HG02943 (cell line): ENCODE measurements at regions not wholly inside any gene's neighbourhood (a gene's known extent, or its start where the extent isn't known, plus 50 kb on each side); places are given as distances from the start of the nearest gene placed in this dataset.
"Not testable (repeated sequence)": the region's sequence is repeated elsewhere in the genome, so short reads cannot be mapped to it uniquely, and the experiment has no call there.

Experiments used
- ATAC-seq: cut with Tn5 transposase; IDR thresholded peaks from one replicate; pipeline ENCODE4 v1.9.1; 2021; ENCODE audit warnings: mild to moderate bottlenecking, low read depth, moderate library complexity; ENCODE audit not compliant: unreplicated experiment

DNA sequence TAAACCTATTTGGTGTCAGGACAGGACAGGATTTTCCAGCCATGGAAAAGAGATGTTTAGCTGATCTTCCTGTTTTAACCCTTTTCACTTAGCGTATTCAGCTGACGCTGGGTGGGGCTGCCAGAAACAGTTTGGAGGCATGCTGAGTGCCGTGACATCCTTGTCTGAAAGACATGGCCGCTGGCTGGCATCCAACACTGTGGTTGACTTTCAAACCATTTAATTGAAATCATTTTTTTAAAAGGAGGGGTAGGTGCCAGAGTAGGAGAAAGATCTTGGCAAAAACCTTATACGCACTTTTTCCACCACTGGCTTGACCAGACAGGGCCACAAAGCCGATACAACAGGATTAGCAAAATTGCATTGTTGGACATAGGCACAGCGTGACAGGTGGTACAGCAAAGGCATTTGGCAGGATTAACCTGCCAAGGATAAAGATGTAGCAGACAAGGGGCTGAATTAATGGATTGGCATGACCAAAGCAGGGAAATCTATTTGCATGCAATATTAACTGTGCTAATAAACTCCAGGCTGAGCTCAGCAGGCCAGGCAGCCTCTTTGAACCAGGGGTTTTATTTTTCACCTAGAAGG lies 131.8 kb upstream of the TOPAZ1 start:
- ATAC-seq = no peak

DNA sequence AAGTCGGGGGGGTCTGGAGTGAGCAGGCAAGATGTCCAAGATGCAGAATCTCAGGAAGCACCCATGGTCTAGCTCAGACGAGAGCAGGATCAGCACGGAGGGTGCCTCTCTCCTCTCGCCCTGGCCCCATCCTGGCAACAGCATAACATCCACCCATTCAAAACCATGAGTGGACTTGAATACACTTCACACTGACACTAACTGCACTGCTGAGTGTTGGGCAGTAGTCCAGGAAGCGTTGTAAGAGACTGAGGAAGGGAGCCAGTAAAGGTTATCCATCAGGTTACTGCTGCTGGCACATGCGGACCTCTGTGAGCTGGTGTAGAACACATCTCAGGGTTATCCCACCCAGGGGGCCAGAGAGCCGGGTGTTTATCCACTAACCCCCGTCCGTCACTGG lies 131.0 kb upstream of the TOPAZ1 start:
- no peak for ATAC-seq

DNA sequence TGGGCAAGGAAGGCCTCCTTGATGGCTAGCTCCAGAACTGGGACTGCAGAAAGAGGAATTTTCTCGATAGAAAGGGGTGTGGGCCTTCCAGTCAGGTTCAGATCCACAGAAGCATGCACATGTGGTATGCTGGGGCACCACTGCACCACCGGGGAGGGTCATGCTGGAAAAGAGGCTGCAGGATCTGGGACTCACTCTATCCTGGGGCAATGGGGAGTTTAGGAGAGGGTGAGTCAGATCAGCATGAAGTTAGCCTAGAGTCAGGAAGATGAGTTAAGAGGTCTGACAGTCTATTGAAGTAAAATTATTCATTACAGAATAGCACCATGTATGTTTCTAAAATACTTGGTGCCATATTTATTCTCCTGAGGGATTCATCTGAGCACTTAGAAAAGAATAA lies 130.2 kb upstream of the TOPAZ1 start:
- no peak for ATAC-seq

DNA sequence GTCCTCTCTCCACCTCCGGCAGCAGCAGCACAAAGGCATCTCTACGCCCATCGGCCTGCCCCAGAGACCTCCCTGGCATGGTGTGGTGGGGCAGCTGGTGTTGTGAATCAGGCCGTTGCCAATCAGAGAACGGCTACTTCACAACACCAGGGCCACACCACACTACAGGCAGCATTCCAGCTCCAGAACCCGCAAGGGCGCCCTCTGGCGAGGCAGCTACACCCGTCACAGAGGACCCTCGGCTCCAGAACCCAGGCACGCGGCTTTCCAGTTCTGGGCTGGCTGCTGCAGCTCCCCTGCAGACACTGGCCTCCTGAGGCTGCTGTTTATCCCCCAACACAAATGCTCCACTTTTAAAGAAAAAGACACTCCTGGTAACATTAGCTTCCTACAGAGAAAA lies 127.5 kb upstream of the TOPAZ1 start:
- no peak for ATAC-seq

DNA sequence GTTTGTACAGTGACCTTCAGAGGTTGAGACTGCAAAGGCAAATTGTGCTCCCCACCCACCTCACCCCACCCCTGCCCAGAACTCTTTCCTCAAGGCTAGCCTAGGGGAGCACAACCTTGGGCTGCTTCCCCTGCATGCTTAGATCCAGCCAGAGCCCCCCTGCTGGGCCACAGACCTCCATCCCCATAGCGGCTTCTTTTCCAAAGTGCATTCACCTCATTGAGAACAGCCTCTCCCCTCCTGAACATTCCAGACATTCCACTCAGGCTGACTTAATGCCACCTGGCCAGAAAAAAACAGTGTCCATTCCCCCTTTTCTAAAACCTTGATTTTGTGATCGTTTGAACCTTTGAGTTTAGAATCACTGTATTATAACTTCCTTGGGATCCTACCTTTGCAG lies 124.4 kb upstream of the TOPAZ1 start:
- no peak for ATAC-seq

DNA sequence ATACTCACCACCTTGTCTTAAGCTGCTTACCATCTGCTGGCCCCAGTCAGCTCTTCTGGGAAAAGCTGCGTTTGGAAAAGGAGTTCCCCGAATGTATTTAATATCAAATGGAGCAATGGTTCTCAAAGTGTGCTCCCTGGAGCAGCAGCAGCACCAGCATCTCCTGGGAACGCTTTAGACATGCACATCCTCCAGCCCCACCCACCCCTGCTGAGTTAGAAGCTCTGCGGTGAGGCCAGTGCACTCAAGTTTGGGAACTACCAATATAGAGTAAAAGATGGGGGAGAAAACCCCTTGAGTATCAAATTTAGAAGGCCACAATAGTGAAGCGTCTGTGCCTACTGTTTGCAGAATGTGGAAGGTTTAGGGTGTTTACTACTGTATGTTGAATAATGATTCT lies 124.0 kb upstream of the TOPAZ1 start:
- ATAC-seq = no peak

DNA sequence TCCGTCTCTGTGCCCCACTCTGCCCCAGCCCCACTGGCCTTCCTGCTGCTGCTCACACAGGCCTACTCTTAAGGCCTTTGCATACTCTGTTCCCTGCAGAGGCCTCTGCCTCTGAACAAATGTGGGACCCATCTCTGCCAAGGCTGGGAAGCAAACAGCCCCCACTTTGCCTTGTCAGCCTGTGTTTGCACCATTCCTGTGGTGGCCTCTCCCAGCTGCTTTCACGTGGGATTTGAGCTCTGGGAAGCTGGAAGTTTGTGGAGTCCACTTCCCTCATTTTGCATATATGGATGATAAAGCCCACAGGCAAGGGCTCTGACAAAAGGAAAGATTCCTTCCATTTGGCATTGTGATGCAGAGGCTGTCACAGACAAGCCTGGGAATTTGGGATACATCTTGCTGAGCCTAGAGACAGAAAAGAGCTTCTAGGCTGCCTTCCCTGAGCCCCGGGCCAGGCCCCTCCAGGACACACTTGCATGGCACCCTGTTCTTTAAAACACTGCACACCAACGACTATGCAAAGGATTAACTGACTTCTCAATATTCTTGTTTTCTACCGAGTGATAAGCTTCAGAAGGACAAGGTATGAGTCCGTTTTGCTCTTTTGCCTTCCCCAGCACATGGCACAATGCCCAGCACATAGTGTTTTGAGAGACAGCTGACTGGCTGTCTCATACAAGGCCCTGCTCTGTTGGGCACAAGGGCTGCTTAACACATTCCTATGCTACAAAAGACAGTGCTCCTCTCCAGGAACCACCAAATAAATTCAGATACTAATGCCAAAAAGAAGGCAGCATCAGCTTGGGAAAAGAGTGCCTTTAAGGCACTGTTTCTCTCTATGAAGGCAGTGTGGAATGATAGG lies 120.7 kb upstream of the TOPAZ1 start:
- ATAC-seq = no peak

DNA sequence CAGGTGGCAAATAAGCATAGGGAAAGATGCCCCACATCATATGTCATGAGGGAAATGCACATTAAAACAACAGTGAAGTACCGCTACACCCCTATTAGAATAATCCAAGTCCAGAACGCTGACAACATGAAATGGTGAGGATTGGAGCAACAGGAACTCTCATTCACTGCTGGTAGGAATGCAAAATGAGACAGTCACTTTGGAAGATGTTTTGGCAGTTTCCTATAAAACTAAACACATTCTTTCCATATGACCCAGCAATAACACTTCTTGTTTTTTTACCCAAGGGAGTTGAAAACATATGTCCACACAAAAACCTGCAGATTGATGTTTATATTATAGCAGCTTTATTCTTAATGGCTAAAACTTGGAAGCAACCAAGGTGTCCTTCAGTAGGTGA lies 116.4 kb upstream of the TOPAZ1 start:
- ATAC-seq = no peak

DNA sequence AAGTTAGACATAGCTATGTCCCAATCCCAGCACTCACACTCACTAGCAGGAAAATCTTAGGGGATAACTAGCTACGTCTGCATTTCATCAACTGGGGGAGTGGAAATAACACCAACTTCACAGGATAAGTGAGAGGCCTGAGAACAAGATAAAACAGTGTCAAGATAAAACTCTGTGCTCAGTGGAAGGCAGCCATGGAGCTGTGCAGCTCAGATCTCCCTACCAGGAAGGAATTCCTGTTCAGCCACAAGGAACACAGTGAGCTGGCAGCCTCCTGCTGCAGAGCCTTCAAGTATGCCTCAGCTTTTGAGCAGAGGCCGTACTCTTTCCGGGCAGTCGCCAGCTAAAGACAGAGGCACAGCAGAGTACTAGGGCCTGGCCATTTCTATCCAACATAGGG lies 115.8 kb upstream of the TOPAZ1 start:
- no peak for ATAC-seq

DNA sequence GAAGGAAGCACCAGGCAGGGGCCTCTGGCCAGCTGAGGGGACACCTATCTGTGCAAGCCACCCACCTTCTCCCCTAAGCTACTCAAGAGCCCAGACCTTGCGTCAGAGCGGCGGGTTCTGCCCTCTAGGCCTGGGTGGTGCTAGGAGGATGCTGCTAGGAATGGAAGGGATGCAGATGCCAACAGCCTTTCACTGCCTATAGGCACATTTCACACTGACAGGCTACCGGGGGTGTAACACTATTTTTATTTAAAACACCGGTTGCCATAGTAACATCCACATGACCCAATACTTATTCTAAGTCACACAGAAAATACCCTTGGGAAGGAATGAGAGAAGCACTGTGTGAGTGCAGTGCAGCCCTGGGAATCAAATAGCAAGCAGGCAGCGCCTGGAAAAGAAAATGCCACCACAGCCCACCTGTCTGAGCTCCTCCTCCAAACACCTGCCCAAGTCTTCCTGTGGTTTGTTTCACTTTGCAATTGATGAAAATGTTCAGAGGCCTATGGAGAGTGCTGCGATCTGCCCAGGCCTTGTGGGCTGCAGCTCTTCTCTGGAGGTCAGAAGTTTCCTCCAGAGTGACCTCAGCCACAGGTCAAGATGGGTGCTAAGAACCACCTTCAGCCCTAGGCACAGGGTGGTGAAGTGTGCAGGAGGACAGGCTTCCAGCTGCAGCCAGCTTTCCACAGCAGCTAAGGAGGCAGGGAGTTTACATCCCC lies 113.5 kb upstream of the TOPAZ1 start:
- no peak for ATAC-seq

DNA sequence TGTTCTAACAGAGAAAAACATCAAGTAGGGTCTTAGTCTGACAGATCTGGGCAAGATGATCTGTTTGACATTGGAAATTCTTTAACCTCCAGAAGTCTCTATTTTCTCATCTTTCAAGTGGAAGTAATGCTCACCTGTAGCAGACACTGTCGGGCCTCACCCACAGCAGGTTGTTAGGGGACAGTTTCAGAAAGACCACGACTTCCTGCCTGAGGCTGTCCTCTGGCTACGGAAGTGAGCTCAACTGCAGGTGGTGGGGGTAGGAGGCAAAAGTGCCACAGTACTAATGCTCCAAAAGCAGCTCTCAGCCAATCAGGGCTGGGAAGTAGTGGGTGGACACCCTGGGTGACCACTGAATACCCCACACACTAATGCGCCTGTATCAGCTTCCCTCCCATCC lies 111.4 kb upstream of the TOPAZ1 start:
- ATAC-seq = no peak

DNA sequence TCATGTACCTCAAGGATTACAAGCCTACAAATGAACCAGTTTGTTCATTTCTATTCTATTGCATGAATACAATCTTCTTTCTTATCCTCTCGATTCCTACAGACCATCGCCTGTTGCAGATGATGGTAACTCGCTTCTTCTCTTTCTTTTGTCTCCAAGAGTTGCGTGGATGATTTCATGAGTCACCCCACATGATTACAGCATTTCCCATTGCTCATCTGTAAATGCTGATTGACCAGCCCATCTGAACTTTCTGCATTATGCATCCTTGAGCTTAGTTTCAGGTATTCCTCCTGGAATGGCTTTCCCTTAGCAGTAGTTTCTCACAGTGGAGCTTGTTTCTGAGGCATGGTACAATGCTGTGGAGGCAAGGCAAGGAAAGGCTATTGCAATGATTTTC lies 109.6 kb upstream of the TOPAZ1 start:
- no peak for ATAC-seq

DNA sequence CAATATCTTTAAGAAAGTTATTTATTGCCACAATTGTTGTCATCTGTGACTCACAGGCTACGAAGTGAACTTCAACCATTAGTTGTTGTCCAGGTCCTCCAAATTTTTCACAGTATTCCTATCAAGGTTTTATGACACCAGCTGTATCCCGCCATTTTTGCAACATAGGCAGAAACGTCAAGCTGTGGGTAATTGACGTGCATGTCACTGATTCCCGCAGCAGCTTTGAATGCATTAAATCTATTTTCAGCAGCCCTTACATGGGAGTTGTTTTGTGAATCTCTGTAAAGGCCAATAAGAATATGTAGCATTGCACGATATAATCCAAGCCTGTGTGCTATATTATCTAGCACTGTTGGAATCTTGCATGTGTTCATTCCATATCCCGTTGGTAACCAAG lies 109.1 kb upstream of the TOPAZ1 start:
- no peak for ATAC-seq

DNA sequence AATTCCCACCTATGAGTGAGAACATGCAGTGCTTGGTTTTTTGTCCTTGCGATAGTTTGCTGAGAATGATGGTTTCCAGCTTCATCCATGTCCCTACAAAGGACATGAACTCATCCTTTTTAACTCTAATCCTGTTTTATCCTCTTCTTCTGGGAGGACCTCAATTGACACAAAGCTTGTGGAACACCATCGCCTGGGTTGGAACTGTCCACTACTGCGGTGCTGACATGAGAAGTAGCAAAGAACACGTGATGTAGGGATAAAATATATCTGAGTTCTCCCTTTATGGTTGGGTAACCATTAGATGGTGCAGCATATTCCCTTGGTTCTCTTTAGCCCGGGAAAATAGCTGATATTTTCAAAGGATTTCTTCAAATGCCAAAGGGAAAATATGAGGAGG lies 105.3 kb upstream of the TOPAZ1 start:
- no peak for ATAC-seq

DNA sequence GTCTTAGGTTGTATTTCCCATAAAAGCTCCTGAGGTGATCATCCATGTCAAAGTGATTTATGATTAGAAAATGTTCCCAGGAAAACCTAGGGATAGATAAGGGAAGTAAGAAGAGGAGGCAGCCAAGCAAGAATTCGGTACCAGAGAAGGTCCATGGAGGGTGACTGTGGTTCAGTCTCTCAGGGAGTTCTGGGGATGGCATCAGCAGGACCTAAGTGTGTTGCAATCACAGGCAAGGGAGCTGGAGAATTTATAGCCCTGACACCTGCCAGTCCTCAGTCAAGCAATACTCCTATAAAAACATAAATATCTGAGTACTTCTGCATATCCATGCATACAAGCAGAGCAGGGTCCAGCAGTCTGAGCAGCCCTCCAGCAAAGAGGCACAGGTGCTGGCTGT lies 95.6 kb upstream of the TOPAZ1 start:
- no peak for ATAC-seq

DNA sequence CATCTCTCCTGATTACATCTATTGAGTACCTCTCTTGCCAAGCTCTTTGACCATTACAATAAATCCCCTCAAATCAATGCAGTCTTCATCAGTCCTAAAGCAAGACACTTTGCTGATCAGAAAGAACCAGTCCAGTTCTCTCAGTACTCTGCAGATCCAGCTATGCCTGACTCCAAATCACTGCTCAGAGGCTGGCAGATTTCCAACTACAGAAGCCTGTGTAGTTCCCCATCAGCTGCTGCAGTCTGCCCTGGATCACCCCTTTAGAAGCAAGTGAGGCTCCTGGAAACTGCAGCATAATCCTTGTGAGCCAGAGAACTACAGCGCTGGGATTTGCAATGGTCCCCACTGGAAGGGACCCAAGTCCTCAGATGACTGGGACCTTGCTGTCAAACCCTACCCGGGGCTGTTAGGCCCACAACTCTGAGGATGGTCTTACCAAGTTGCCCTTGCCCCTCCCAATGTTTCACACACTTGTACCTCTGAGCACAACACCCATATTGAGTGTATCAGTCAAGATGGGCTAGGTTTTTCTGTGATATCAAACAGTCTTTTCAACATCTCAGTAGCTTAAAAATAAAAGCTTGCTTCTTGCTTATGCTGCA lies 81.9 kb upstream of the TOPAZ1 start:
- no peak for ATAC-seq

DNA sequence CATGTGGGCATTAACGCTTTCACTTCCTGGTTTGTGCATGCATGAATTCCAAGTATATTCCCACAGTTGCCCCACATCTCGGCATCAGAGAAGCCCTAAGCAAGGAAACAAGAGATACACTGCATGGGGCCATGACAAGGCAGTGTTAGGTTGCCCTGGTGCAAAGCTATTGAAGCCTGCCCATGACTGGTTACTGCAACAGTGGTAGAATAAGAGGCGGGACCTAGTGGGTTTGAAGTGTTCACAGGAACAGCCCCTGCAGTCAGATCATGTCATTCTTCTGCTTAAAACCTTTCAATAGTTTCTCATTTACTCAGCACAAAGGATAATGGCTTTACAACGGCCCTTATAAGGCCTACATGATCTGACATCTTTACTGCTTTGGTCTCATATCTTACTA lies 80.9 kb upstream of the TOPAZ1 start:
- no peak for ATAC-seq

DNA sequence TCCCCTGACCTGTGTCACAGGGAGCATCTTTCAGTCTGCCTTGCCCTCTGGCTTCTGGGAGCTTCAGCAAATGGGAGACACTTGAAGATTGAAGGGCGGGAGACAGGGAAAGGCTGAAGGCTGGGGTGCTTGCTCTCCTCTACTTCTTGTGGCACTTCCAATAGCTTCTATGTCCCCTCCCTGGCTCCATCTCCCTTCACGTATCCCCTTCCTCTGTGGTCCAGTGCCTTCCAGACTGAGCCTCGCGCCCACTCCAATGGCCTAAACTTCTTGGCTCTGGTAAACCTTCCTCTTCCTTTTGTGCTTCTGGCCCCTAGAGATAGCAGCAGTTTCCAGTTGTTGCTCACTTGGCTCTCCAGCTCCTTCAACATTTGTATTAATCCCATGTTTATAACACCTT lies 69.8 kb upstream of the TOPAZ1 start:
- ATAC-seq = no peak

DNA sequence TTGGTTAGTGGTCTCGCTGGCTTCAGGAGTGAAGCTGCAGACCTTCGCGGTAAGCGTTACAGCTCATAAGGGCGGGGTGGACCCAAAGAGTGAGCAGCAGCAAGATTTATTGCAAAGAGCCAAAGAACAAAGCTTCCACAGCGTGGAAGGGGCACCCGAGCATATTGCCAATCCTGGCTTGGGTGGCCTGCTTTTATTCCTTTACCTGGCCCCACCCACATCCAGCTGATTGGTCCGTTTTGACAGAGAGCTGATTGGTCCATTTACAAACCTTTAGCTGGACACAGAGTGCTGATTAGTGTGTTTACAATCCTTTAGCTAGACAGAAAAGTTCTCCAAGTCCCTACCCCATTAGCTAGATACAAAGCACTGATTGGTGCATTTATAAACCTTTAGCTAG lies 69.0 kb upstream of the TOPAZ1 start:
- ATAC-seq = not testable (repeated sequence)

DNA sequence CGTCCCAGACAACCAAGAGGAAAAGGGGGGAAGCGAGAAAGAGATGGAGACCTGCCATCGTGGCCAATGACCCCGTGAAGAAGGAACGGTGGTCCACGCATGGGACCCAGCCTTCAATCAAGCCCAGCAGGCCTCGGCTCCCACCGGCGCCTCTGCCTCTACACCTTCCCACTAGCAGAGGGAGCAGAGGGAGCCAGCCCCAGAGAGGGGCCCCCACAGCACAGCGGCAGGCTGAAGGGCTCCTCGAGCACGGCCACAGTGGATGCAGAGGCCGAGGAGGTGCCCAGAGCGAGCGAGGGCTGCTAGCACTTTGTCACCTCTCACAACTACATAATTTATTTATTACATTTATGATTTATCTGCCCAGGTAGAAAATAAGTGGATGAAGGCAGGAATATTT lies 68.4 kb upstream of the TOPAZ1 start:
- ATAC-seq = no peak

DNA sequence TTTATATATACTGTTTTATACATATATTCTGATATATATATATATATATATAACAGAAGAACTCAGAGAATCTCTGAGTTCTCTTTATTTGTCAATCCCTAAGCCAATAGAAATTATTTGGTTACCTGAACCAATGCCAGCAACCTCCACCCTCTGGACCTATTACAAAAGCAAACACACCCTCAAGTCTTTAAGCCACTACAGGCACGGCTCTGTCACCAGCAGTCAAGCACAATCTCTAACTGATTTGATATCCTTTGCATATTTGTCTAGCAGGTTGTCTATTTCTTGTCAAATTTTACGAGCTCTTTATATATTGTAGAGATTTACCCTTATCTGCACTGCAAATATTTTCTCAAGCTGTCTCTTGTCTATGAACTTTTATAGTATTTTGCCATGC lies 66.6 kb upstream of the TOPAZ1 start:
- no peak for ATAC-seq
